ENCODE measurements at regions not wholly inside any gene's neighbourhood (a gene's known extent, or its start where the extent isn't known, plus 50 kb on each side); places are given as distances from the start of the nearest gene placed in this dataset.

DNA sequence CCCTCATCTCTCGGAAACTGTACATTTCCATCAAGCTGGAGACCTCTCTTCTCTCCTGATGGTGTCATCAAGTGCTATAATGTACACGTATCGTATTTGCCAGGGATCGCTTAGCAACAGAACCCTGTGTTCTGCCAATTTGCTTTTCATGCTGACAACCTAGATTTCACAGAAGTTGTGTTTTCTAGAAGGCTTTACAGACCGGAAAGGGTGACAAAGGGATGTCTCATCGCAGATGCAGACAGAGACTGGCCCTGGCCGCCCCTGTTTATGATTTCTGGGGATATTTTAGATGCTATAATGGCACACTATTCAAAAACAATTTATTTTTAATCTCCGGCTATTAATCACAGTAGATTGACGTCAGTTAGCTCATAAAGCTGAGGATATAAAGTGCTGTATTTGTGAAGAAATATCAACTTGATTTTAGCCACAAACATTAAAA lies 291.4 kb downstream of the IRS2 start:
- TF ChIP-seq CTCF (IDR thresholded peaks at IDR 0.05) (no peak), POLR2A (IDR thresholded peaks at IDR 0.05) (no peak), POLR2AphosphoS5 (IDR thresholded peaks at IDR 0.05; ENCODE audit: insufficient read depth in 1 of 2, low read depth in 1 of 2) (no peak)

Data from vagina (tissue), 2 donors.